HEK293 (cell line): ENCODE measurements at regions not wholly inside any gene's neighbourhood (a gene's known extent, or its start where the extent isn't known, plus 50 kb on each side); places are given as distances from the start of the nearest gene placed in this dataset.

Experiments used
- ZNF670 ChIP-seq: fragments of 450-650 bp; formaldehyde crosslinking; IDR thresholded peaks from 2 replicates; pipeline ENCODE4 v1.5.1; 2016; ENCODE audit warnings: missing biosample characterization, missing genetic modification characterization, low read depth
- ZNF776 ChIP-seq: fragments of 450-650 bp; formaldehyde crosslinking; IDR thresholded peaks from 2 replicates; pipeline ENCODE4 v1.5.0; 2017; ENCODE audit warnings: missing biosample characterization, missing genetic modification characterization, borderline replicate concordance
- ZNF843 ChIP-seq: fragments of 450-650 bp; formaldehyde crosslinking; IDR thresholded peaks from 2 replicates; pipeline ENCODE4 v1.5.1; 2016; ENCODE audit warnings: missing biosample characterization, missing genetic modification characterization
- TF ChIP-seq, protein P1 (sequence below): fragments of 450-650 bp; formaldehyde crosslinking; IDR thresholded peaks from 2 replicates; pipeline ENCODE4 v1.5.1; 2016; ENCODE audit warnings: missing biosample characterization, missing genetic modification characterization
- TF ChIP-seq, protein P2 (sequence below): fragments of 450-650 bp; formaldehyde crosslinking; IDR thresholded peaks from 2 replicates; pipeline ENCODE4 v1.5.1; 2016; ENCODE audit warnings: missing biosample characterization, missing genetic modification characterization

DNA sequence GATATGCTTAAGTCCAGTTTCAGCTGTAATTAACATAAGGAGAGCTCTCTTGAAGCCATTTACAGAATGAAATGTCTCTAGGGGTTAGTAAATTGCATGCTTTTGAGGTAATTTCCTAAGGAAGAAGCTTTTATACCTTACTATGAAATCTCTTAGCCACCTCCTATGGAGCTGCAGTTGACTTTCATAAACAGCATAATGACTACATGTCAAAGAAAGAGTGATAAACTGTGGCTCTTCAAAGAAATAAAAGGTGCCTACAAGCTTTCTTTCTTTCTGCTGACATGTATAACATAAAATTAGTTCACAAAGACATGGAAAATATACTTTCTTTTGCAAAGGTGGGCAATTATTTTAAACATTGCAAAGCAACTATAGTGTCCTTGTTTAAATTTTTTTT, 90.8 kb downstream of the TMEM167A start:
- TF ChIP-seq, protein P1, sequence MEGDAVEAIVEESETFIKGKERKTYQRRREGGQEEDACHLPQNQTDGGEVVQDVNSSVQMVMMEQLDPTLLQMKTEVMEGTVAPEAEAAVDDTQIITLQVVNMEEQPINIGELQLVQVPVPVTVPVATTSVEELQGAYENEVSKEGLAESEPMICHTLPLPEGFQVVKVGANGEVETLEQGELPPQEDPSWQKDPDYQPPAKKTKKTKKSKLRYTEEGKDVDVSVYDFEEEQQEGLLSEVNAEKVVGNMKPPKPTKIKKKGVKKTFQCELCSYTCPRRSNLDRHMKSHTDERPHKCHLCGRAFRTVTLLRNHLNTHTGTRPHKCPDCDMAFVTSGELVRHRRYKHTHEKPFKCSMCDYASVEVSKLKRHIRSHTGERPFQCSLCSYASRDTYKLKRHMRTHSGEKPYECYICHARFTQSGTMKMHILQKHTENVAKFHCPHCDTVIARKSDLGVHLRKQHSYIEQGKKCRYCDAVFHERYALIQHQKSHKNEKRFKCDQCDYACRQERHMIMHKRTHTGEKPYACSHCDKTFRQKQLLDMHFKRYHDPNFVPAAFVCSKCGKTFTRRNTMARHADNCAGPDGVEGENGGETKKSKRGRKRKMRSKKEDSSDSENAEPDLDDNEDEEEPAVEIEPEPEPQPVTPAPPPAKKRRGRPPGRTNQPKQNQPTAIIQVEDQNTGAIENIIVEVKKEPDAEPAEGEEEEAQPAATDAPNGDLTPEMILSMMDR (tag by site-specific recombination) = no peak
- TF ChIP-seq ZNF776 (tag by site-specific recombination) (no peak), ZNF670 (tag by site-specific recombination) (no peak), ZNF843 (tag by site-specific recombination) (0 out of 2 replicates have a peak, but pooled peaks have one; percentile 44)
- TF ChIP-seq, protein P2, sequence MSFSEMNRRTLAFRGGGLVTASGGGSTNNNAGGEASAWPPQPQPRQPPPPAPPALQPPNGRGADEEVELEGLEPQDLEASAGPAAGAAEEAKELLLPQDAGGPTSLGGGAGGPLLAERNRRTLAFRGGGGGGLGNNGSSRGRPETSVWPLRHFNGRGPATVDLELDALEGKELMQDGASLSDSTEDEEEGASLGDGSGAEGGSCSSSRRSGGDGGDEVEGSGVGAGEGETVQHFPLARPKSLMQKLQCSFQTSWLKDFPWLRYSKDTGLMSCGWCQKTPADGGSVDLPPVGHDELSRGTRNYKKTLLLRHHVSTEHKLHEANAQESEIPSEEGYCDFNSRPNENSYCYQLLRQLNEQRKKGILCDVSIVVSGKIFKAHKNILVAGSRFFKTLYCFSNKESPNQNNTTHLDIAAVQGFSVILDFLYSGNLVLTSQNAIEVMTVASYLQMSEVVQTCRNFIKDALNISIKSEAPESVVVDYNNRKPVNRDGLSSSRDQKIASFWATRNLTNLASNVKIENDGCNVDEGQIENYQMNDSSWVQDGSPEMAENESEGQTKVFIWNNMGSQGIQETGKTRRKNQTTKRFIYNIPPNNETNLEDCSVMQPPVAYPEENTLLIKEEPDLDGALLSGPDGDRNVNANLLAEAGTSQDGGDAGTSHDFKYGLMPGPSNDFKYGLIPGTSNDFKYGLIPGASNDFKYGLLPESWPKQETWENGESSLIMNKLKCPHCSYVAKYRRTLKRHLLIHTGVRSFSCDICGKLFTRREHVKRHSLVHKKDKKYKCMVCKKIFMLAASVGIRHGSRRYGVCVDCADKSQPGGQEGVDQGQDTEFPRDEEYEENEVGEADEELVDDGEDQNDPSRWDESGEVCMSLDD (tag by site-specific recombination) = no peak
